ENCODE measurements at regions not wholly inside any gene's neighbourhood (a gene's known extent, or its start where the extent isn't known, plus 50 kb on each side); places are given as distances from the start of the nearest gene placed in this dataset.

DNA sequence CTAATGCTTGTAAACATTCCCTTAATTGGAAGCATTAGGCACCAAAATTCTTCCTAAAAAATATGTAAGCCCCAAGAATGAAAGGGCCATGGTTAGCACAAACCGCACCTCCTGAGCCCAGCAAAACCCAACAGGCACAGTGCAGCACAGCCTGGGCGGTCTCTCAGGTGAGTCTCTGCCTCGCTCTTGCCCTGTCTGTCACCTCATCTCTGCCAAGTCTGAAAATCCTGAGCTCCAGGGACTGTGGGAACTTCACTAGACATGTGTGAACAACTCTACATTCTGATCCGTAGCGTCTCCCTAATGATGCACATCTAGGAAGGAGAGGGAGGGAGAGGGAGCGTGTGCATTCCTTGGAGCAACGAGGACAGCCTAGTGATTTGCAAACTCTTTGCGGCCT, 88.8 kb upstream of the GJB6 start (continued):
- TF ChIP-seq ETS2 (tag; IDR thresholded peaks at IDR 0.05; ENCODE audit: borderline replicate concordance, poor library complexity, severe bottlenecking) (no peak), ZNF431 (CRISPR knock-in tag; IDR thresholded peaks at IDR 0.05) (no peak), HNRNPLL (IDR thresholded peaks at IDR 0.05; ENCODE audit: low read depth, low read length, poor library complexity, severe bottlenecking) (no peak)
- TF ChIP-seq, protein P1, sequence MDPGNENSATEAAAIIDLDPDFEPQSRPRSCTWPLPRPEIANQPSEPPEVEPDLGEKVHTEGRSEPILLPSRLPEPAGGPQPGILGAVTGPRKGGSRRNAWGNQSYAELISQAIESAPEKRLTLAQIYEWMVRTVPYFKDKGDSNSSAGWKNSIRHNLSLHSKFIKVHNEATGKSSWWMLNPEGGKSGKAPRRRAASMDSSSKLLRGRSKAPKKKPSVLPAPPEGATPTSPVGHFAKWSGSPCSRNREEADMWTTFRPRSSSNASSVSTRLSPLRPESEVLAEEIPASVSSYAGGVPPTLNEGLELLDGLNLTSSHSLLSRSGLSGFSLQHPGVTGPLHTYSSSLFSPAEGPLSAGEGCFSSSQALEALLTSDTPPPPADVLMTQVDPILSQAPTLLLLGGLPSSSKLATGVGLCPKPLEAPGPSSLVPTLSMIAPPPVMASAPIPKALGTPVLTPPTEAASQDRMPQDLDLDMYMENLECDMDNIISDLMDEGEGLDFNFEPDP (CRISPR knock-in tag; IDR thresholded peaks at IDR 0.05) = no peak
- TF ChIP-seq, protein P2, sequence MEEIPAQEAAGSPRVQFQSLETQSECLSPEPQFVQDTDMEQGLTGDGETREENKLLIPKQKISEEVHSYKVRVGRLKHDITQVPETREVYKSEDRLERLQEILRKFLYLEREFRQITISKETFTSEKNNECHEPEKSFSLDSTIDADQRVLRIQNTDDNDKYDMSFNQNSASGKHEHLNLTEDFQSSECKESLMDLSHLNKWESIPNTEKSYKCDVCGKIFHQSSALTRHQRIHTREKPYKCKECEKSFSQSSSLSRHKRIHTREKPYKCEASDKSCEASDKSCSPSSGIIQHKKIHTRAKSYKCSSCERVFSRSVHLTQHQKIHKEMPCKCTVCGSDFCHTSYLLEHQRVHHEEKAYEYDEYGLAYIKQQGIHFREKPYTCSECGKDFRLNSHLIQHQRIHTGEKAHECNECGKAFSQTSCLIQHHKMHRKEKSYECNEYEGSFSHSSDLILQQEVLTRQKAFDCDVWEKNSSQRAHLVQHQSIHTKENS (CRISPR knock-in tag; IDR thresholded peaks at IDR 0.05) = no peak
- TF ChIP-seq, protein P3, sequence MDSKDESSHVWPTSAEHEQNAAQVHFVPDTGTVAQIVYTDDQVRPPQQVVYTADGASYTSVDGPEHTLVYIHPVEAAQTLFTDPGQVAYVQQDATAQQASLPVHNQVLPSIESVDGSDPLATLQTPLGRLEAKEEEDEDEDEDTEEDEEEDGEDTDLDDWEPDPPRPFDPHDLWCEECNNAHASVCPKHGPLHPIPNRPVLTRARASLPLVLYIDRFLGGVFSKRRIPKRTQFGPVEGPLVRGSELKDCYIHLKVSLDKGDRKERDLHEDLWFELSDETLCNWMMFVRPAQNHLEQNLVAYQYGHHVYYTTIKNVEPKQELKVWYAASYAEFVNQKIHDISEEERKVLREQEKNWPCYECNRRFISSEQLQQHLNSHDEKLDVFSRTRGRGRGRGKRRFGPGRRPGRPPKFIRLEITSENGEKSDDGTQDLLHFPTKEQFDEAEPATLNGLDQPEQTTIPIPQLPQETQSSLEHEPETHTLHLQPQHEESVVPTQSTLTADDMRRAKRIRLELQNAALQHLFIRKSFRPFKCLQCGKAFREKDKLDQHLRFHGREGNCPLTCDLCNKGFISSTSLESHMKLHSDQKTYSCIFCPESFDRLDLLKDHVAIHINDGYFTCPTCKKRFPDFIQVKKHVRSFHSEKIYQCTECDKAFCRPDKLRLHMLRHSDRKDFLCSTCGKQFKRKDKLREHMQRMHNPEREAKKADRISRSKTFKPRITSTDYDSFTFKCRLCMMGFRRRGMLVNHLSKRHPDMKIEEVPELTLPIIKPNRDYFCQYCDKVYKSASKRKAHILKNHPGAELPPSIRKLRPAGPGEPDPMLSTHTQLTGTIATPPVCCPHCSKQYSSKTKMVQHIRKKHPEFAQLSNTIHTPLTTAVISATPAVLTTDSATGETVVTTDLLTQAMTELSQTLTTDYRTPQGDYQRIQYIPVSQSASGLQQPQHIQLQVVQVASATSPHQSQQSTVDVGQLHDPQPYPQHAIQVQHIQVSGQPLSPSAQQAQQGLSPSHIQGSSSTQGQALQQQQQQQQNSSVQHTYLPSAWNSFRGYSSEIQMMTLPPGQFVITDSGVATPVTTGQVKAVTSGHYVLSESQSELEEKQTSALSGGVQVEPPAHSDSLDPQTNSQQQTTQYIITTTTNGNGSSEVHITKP (IDR thresholded peaks at IDR 0.05; ENCODE audit: partially characterized antibody) = no peak
- TF ChIP-seq, protein P4, sequence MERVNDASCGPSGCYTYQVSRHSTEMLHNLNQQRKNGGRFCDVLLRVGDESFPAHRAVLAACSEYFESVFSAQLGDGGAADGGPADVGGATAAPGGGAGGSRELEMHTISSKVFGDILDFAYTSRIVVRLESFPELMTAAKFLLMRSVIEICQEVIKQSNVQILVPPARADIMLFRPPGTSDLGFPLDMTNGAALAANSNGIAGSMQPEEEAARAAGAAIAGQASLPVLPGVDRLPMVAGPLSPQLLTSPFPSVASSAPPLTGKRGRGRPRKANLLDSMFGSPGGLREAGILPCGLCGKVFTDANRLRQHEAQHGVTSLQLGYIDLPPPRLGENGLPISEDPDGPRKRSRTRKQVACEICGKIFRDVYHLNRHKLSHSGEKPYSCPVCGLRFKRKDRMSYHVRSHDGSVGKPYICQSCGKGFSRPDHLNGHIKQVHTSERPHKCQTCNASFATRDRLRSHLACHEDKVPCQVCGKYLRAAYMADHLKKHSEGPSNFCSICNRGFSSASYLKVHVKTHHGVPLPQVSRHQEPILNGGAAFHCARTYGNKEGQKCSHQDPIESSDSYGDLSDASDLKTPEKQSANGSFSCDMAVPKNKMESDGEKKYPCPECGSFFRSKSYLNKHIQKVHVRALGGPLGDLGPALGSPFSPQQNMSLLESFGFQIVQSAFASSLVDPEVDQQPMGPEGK (CRISPR knock-in tag; IDR thresholded peaks at IDR 0.05; ENCODE audit: borderline replicate concordance) = no peak
- TF ChIP-seq, protein P5, sequence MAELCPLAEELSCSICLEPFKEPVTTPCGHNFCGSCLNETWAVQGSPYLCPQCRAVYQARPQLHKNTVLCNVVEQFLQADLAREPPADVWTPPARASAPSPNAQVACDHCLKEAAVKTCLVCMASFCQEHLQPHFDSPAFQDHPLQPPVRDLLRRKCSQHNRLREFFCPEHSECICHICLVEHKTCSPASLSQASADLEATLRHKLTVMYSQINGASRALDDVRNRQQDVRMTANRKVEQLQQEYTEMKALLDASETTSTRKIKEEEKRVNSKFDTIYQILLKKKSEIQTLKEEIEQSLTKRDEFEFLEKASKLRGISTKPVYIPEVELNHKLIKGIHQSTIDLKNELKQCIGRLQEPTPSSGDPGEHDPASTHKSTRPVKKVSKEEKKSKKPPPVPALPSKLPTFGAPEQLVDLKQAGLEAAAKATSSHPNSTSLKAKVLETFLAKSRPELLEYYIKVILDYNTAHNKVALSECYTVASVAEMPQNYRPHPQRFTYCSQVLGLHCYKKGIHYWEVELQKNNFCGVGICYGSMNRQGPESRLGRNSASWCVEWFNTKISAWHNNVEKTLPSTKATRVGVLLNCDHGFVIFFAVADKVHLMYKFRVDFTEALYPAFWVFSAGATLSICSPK (IDR thresholded peaks at IDR 0.05; ENCODE audit: borderline replicate concordance) = no peak
- TF ChIP-seq, protein P6, sequence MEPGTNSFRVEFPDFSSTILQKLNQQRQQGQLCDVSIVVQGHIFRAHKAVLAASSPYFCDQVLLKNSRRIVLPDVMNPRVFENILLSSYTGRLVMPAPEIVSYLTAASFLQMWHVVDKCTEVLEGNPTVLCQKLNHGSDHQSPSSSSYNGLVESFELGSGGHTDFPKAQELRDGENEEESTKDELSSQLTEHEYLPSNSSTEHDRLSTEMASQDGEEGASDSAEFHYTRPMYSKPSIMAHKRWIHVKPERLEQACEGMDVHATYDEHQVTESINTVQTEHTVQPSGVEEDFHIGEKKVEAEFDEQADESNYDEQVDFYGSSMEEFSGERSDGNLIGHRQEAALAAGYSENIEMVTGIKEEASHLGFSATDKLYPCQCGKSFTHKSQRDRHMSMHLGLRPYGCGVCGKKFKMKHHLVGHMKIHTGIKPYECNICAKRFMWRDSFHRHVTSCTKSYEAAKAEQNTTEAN (CRISPR knock-in tag; IDR thresholded peaks at IDR 0.05) = no peak
